BJ (cell line): ENCODE measurements at regions not wholly inside any gene's neighbourhood (a gene's known extent, or its start where the extent isn't known, plus 50 kb on each side); places are given as distances from the start of the nearest gene placed in this dataset.

Source experiments
- CTCF ChIA-PET: fragments of 350-600 bp; formaldehyde crosslinking; extraction: SDS; loops from one replicate; lab custom pipeline; 2021; ENCODE audit warnings: antibody characterized with exemption, inconsistent platforms; lab: Yijun Ruan, JAX
- POLR2A ChIA-PET: fragments of 300-600 bp; sonication (Branson Sonifier 250); formaldehyde crosslinking; extraction: SDS; loops from one replicate; lab custom pipeline; 2021; ENCODE audit warnings: antibody characterized with exemption; lab: Charles Lee
- DNase-seq: peaks from one replicate; pipeline ENCODE4 v3.0.0-alpha.2; 2011; ENCODE audit warnings: low read depth
- H3K27me3 ChIP-seq: 2 replicates; pipeline ENCODE4 v1.6.0; 2011; ENCODE audit warnings: low read length; ENCODE audit not compliant: control insufficient read depth, insufficient read depth
- H3K36me3 ChIP-seq: 2 replicates; pipeline ENCODE4 v1.5.1; 2011; ENCODE audit warnings: low read length; ENCODE audit not compliant: control insufficient read depth, insufficient read depth
- H3K4me3 ChIP-seq: 2 replicates; pipeline ENCODE4 v1.5.1; 2011; ENCODE audit warnings: low read depth, mild to moderate bottlenecking, control low read depth, low read length
- TF ChIP-seq, protein P1 (sequence below): IDR thresholded peaks from 2 replicates; pipeline ENCODE4 v1.5.1; 2011; ENCODE audit warnings: low read depth, mild to moderate bottlenecking, control low read depth, inconsistent platforms, low read length, moderate library complexity; ENCODE audit not compliant: insufficient read depth

DNA sequence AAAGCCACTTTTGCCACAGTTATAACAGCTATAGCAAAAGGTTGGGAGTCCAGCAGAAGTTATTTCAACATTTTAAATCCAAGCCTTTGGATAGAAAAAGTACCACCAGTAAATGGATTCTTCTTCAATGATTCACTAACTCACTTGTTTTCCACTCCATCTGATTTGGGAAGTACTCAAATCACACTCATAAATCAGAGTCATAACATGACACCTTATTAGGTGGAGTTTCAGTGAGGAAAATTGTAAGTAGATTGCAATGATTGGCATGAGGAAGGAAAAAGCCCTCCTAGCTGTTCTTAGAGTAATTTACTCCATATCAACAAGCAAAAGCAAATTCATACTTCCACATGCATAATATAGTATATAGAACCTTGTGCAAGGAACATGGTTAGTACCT, 132.9 kb downstream of the NR4A2 start:
- no peaks in the 10 kb centered on the region for H3K36me3 ChIP-seq
- ChIA-PET CTCF (no interaction called here), POLR2A (no interaction called here)
- H3K4me3 ChIP-seq, result no peak overlapping the region
- DNase-seq, result no peak
- TF ChIP-seq, protein P1, sequence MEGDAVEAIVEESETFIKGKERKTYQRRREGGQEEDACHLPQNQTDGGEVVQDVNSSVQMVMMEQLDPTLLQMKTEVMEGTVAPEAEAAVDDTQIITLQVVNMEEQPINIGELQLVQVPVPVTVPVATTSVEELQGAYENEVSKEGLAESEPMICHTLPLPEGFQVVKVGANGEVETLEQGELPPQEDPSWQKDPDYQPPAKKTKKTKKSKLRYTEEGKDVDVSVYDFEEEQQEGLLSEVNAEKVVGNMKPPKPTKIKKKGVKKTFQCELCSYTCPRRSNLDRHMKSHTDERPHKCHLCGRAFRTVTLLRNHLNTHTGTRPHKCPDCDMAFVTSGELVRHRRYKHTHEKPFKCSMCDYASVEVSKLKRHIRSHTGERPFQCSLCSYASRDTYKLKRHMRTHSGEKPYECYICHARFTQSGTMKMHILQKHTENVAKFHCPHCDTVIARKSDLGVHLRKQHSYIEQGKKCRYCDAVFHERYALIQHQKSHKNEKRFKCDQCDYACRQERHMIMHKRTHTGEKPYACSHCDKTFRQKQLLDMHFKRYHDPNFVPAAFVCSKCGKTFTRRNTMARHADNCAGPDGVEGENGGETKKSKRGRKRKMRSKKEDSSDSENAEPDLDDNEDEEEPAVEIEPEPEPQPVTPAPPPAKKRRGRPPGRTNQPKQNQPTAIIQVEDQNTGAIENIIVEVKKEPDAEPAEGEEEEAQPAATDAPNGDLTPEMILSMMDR, result no peak
- no peaks in the 10 kb centered on the region for H3K27me3 ChIP-seq

DNA sequence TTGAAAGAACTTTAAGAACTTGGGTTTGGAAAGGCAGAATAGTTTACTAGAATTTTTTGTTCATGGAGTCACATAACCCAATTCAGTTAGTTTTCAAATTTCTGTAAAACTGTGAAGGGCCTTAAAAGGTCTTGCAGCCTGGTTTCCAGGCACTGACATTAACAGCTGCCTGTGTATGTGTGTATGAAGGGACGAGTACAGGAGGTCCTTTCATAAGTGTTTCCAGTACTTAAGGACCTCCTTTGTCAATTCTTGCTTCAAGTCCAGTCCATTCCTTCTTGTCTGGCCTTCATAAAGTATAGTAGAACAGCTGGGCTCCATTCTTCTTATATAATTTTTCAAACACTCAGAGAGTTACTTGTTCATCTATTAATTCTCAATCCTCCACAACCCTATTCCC, 136.5 kb downstream of the NR4A2 start:
- CTCF ChIA-PET, result no interaction called here
- POLR2A ChIA-PET, result no interaction called here
- TF ChIP-seq, protein P1, result no peak
- H3K27me3 ChIP-seq, result no peaks in the 10 kb centered on the region
- no peak overlapping the region for H3K4me3 ChIP-seq
- no peaks in the 10 kb centered on the region for H3K36me3 ChIP-seq
- no peak for DNase-seq

DNA sequence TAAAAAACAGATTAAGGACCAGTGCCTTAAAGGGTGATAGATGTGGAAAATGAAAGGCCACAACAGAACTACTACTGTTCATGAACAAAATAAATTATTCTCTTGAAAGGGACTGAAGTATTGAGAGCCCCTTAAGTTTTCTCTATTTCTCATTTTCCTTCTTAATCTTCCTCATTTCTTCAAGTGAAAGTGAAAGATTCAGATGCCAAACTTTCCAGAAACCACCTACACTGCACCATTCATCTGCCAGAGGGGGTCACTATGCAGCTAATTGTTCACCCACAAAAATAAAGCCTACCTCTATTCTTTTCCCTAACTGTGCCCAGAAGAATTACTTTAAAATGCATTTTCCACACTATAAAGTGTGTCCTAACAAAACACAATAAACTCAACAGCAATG, 140.1 kb downstream of the NR4A2 start:
- Histone ChIP-seq H3K4me3 (no peak overlapping the region), H3K27me3 (no peaks in the 10 kb centered on the region), H3K36me3 (no peaks in the 10 kb centered on the region)
- ChIA-PET CTCF (interaction anchor here (0.5 to 1.4 kb wide), 3 partner anchors 17 to 1300 kb away, joined by 3 read pairs; no protein-coding TSS in a partner anchor), POLR2A (no interaction called here)
- no peak for DNase-seq
- TF ChIP-seq, protein P1, result peak; percentile 16; the same call in 1 of the 2 replicates

DNA sequence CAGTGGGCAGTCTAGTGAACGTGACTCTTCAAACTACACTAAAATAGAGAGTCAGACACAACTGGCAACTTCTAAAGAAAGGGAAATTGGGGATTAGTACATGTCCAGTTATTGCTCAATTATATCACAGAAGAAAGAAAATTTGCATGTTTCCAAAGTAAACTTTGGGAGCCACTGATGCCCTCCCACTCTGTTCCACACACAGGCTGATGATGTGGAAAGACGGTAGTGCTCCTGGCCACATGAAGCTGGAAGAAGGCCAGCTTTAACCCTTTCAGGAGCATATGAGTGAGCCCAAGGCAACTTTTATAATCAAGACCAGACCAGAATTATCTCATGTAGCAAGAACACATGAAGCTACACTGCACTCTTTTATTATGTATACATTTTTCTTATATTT, 141.0 kb downstream of the NR4A2 start:
- ChIA-PET POLR2A (no interaction called here), CTCF (no interaction called here)

DNA sequence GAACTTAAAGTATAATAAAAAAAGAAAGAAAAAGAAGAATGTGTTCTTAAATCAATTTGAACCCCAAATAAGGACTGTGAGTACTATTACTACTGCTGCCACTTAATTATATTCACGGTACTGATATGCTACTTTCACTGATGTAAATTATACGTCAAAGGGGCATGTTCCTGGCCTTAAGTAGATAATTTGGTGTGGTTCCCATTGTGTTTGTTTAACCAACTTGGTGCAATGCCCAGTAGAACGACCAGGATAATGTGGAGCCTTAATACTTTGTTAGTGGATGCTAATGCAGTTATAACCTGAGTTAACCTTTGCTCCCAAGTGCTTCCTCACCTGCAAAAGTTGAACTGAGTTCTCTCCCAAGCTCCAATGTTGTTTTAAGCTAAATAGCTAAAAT, 142.0 kb downstream of the NR4A2 start:
- H3K27me3 ChIP-seq, result no peaks in the 10 kb centered on the region
- ChIA-PET POLR2A (no interaction called here), CTCF (no interaction called here)
- no peak overlapping the region for H3K4me3 ChIP-seq
- no peak for DNase-seq
- H3K36me3 ChIP-seq, result no peaks in the 10 kb centered on the region
- TF ChIP-seq, protein P1, result no peak

More for the DNA sequence above, 141.0 kb downstream of the NR4A2 start:
- no peak for DNase-seq
- Histone ChIP-seq H3K36me3 (no peaks in the 10 kb centered on the region), H3K27me3 (no peaks in the 10 kb centered on the region), H3K4me3 (no peak overlapping the region)
- TF ChIP-seq, protein P1, result no peak
